ENCODE measurements at regions not wholly inside any gene's neighbourhood (a gene's known extent, or its start where the extent isn't known, plus 50 kb on each side); places are given as distances from the start of the nearest gene placed in this dataset.

- TF ChIP-seq GATA2 (IDR thresholded peaks at IDR 0.05; ENCODE audit: low read depth, low read length) (no peak), GATA3 (IDR thresholded peaks at IDR 0.05; ENCODE audit: low read depth, low read length) (no peak)
These were observed 327.7 kb upstream of the CDH11 start for GRCh38 chr16:65449526-65449925.
